H1 (cell line): ENCODE measurements at regions not wholly inside any gene's neighbourhood (a gene's known extent, or its start where the extent isn't known, plus 50 kb on each side); places are given as distances from the start of the nearest gene placed in this dataset.

Source experiments
- CTCF ChIA-PET: fragments of 300-600 bp; sonication (Branson Sonifier 250); formaldehyde crosslinking; loops from one replicate; lab custom pipeline; 2021; ENCODE audit not compliant: partially characterized antibody; lab: Charles Lee
- POLR2A ChIA-PET: fragments of 300-600 bp; sonication (Branson Sonifier 250); formaldehyde crosslinking; loops from one replicate; lab custom pipeline; 2021; ENCODE audit warnings: inconsistent platforms; ENCODE audit not compliant: partially characterized antibody; lab: Charles Lee
- DNase-seq, 2 experiments: peaks; one replicate each; pipeline versions ENCODE4 v3.0.0 to v3.0.0-alpha.2; 2010 to 2022; ENCODE audit warnings: low spot score in 2 of 2, low read depth in 1 of 2, mixed read lengths in 1 of 2
- FAIRE-seq: peaks from 2 replicates; lab custom pipeline; 2011; peaks lifted over from hg19 to GRCh38; lab: Jason Lieb, UNC
- H2AFZ ChIP-seq: 2 replicates; pipeline ENCODE4 v1.8.1; 2012; ENCODE audit warnings: low read length, inconsistent platforms
- H2AK5ac ChIP-seq: 2 replicates; pipeline ENCODE4 v1.6.1; 2013; ENCODE audit warnings: low read depth, low read length
- H2BK120ac ChIP-seq: replicated peaks from 2 replicates; pipeline ENCODE3; 2013; ENCODE audit warnings: low read depth, low read length, inconsistent platforms
- H2BK12ac ChIP-seq: 2 replicates; pipeline ENCODE4 v1.6.1; 2013; ENCODE audit warnings: low read depth, low read length
- H2BK15ac ChIP-seq: 2 replicates; pipeline ENCODE4 v1.6.1; 2013; ENCODE audit warnings: low read length
- H2BK20ac ChIP-seq: 2 replicates; pipeline ENCODE4 v1.6.1; 2013; ENCODE audit warnings: low read length
- H2BK5ac ChIP-seq: 2 replicates; pipeline ENCODE4 v1.6.1; 2013; ENCODE audit warnings: low read depth, low read length
- H3K14ac ChIP-seq: 2 replicates; pipeline ENCODE4 v1.6.1; 2013; ENCODE audit warnings: inconsistent platforms; ENCODE audit not compliant: insufficient read length
- H3K18ac ChIP-seq: 2 replicates; pipeline ENCODE4 v1.6.1; 2013; ENCODE audit warnings: low read length; ENCODE audit errors: extremely low read depth
- H3K23ac ChIP-seq: 2 replicates; pipeline ENCODE4 v1.6.1; 2013; ENCODE audit warnings: inconsistent platforms; ENCODE audit not compliant: insufficient read length
- H3K23me2 ChIP-seq: 2 replicates; pipeline ENCODE4 v1.6.1; 2013; ENCODE audit warnings: low read depth, low read length
- H3K27ac ChIP-seq: 2 replicates; pipeline ENCODE4 v1.6.1; 2011; ENCODE audit warnings: low read depth, low read length, inconsistent platforms
- H3K27me3 ChIP-seq, 4 experiments: replicated peaks in 1 of 4; 1 replicate in 1 of 4; 2 replicates in 3 of 4; pipeline versions ENCODE4 v1.6.1 to v1.8.1; 2011 to 2013; ENCODE audit warnings: low read length in 3 of 4, mild to moderate bottlenecking in 3 of 4, inconsistent platforms in 2 of 4, mixed read lengths in 2 of 4, moderate library complexity in 1 of 4; ENCODE audit not compliant: control insufficient read depth in 3 of 4, insufficient read depth in 3 of 4; ENCODE audit errors: extremely low read depth in 1 of 4
- H3K36me3 ChIP-seq, 4 experiments: 2 replicates each; pipeline versions ENCODE4 v1.6.1 to v1.8.1; 2011 to 2013; ENCODE audit warnings: mild to moderate bottlenecking in 4 of 4, low read length in 3 of 4, moderate library complexity in 2 of 4, control low read depth in 1 of 4, inconsistent platforms in 1 of 4; ENCODE audit not compliant: insufficient read depth in 4 of 4, control insufficient read depth in 2 of 4
- H3K4ac ChIP-seq: replicated peaks from 2 replicates; pipeline ENCODE3; 2013; ENCODE audit warnings: low read length, low read depth, mixed read lengths, inconsistent platforms; ENCODE audit not compliant: insufficient read length
- H3K4me1 ChIP-seq, 4 experiments: replicated peaks in 1 of 4; 1 replicate in 1 of 4; 2 replicates in 3 of 4; pipeline versions ENCODE4 v1.6.1 to v1.8.1; 2011 to 2013; ENCODE audit warnings: low read length in 3 of 4, inconsistent platforms in 2 of 4, mixed read lengths in 1 of 4; ENCODE audit not compliant: insufficient read depth in 4 of 4, control insufficient read depth in 3 of 4
- H3K4me2 ChIP-seq, 2 experiments: 2 replicates each; pipeline versions ENCODE4 v1.6.1 to v1.8.1; 2011 to 2013; ENCODE audit warnings: low read depth in 2 of 2, low read length in 2 of 2, control low read depth in 1 of 2, inconsistent platforms in 1 of 2, mild to moderate bottlenecking in 1 of 2; ENCODE audit not compliant: insufficient read depth in 1 of 2
- H3K4me3 ChIP-seq, 4 experiments: fragments of 200-600, 300-600 bp in 1 of 4; sonication (generic), shearing (Covaris generic), sonication (Bioruptor Twin) in 1 of 4; 2 replicates each; pipeline versions ENCODE4 v1.5.1 to v1.8.1; 2011 to 2016; ENCODE audit warnings: low read length in 4 of 4, low read depth in 3 of 4, control low read depth in 2 of 4, inconsistent platforms in 2 of 4, mild to moderate bottlenecking in 2 of 4, mixed read lengths in 1 of 4, moderate library complexity in 1 of 4; ENCODE audit not compliant: insufficient read depth in 2 of 4; ENCODE audit errors: extremely low read depth in 1 of 4
- H3K56ac ChIP-seq: replicated peaks from 2 replicates; pipeline ENCODE3; 2013; ENCODE audit warnings: low read depth, mild to moderate bottlenecking, mixed read lengths, low read length, inconsistent platforms; ENCODE audit not compliant: insufficient read length
- H3K79me1 ChIP-seq: 2 replicates; pipeline ENCODE4 v1.6.1; 2013; ENCODE audit warnings: low read depth, low read length, control low read depth
- H3K79me2 ChIP-seq, 2 experiments: 2 replicates each; pipeline versions ENCODE4 v1.6.1 to v1.8.1; 2012 to 2013; ENCODE audit warnings: low read length in 2 of 2, mild to moderate bottlenecking in 2 of 2, inconsistent platforms in 1 of 2; ENCODE audit not compliant: insufficient read depth in 2 of 2, control insufficient read depth in 1 of 2
- H3K9ac ChIP-seq, 4 experiments: replicated peaks in 1 of 4; 1 replicate in 1 of 4; 2 replicates in 3 of 4; pipeline versions ENCODE4 v1.6.1 to v1.8.1; 2011 to 2013; ENCODE audit warnings: low read depth in 3 of 4, low read length in 3 of 4, control low read depth in 2 of 4, mild to moderate bottlenecking in 2 of 4, moderate library complexity in 2 of 4, inconsistent platforms in 1 of 4; ENCODE audit errors: extremely low read depth in 1 of 4
- H3K9me3 ChIP-seq, 2 experiments: 2 replicates each; pipeline versions ENCODE4 v1.6.1 to v1.8.1; 2012 to 2013; ENCODE audit warnings: mild to moderate bottlenecking in 2 of 2, moderate library complexity in 2 of 2, control low read depth in 1 of 2, inconsistent platforms in 1 of 2, low read depth in 1 of 2, low read length in 1 of 2, mixed read lengths in 1 of 2; ENCODE audit not compliant: insufficient read depth in 2 of 2
- H4K20me1 ChIP-seq, 2 experiments: replicated peaks in 1 of 2; 2 replicates each; pipeline versions ENCODE3 to v1.8.1; 2011 to 2013; ENCODE audit warnings: inconsistent platforms in 2 of 2, low read length in 2 of 2, mild to moderate bottlenecking in 1 of 2; ENCODE audit not compliant: insufficient read depth in 2 of 2, control insufficient read depth in 1 of 2
- H4K5ac ChIP-seq: 2 replicates; pipeline ENCODE4 v1.6.1; 2013; ENCODE audit warnings: low read length, low read depth, mixed read lengths, inconsistent platforms; ENCODE audit not compliant: insufficient read length
- H4K8ac ChIP-seq: 2 replicates; pipeline ENCODE4 v1.8.0; 2013; ENCODE audit warnings: mild to moderate bottlenecking, moderate library complexity, low read length, inconsistent platforms; ENCODE audit not compliant: insufficient read depth; ENCODE audit errors: extremely low read depth
- H4K91ac ChIP-seq: replicated peaks from 2 replicates; pipeline ENCODE3; 2013; ENCODE audit warnings: low read length, mixed read lengths, inconsistent platforms; ENCODE audit not compliant: insufficient read length
- BACH1 ChIP-seq: IDR thresholded peaks from 2 replicates; pipeline ENCODE4 v1.6.1; 2012; ENCODE audit warnings: low read length, improper control_type of control experiment
- PHF8 ChIP-seq: fragments of 200-600 bp; sonication (generic); conservative IDR thresholded peaks from 2 replicates; pipeline ENCODE4 v1.7.1; 2012; ENCODE audit warnings: low read depth, mild to moderate bottlenecking, inconsistent platforms, low read length, moderate library complexity
- SUZ12 ChIP-seq: fragments of 200-600 bp; sonication (generic); IDR thresholded peaks from 2 replicates; pipeline ENCODE4 v1.6.1; 2012; ENCODE audit warnings: mild to moderate bottlenecking, inconsistent platforms, low read length, moderate library complexity, mixed read lengths
- WGBS, 2 experiments: shearing (Covaris generic) in 1 of 2; methylation state at CpG; one replicate each; pipeline versions ENCODE4 v1.1.6 to v1.1.7; 2013 to 2015; ENCODE audit warnings: low lambda C conversion rate in 2 of 2, mixed read lengths in 2 of 2, inconsistent platforms in 1 of 2, low coverage in 1 of 2, missing lambda C conversion rate in 1 of 2; ENCODE audit not compliant: insufficient replicate concordance in 2 of 2, insufficient coverage in 1 of 2, insufficient read length in 1 of 2; ENCODE audit errors: extremely low coverage in 1 of 2, missing lambda C conversion rate in 1 of 2; 5-methylcytosine and 5-hydroxymethylcytosine counted together
- TF ChIP-seq, protein P1 (sequence below): IDR thresholded peaks from 2 replicates; pipeline ENCODE4 v1.6.1; 2011; ENCODE audit warnings: low read depth, mild to moderate bottlenecking, low read length; ENCODE audit not compliant: insufficient read depth

GRCh38 chr6:140397106-140397505, 1022.7 kb upstream of the CITED2 start:
- H3K23ac ChIP-seq = no peak overlapping the region
- no peak overlapping the region for H3K14ac ChIP-seq
- H2BK20ac ChIP-seq = no peak overlapping the region
- no peak overlapping the region for H2BK5ac ChIP-seq
- no peak overlapping the region for H3K9ac ChIP-seq
- TF ChIP-seq SUZ12 = no peak
- TF ChIP-seq PHF8 = no peak
- TF ChIP-seq, protein P1, sequence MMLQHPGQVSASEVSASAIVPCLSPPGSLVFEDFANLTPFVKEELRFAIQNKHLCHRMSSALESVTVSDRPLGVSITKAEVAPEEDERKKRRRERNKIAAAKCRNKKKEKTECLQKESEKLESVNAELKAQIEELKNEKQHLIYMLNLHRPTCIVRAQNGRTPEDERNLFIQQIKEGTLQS = no peak
- TF ChIP-seq BACH1 = no peak
- ChIA-PET POLR2A (no interaction called here), CTCF (interaction anchor here (0.6 kb wide), 1 partner anchor 167 kb away, joined by 3 read pairs; no protein-coding TSS in a partner anchor)
- H4K5ac ChIP-seq = no peak overlapping the region
- no peaks in the 10 kb centered on the region for H3K79me1 ChIP-seq
- H2BK120ac ChIP-seq = no peak overlapping the region
- H4K20me1 ChIP-seq = no peaks in the 10 kb centered on the region
- H3K4me3 ChIP-seq = no peak overlapping the region
- H3K36me3 ChIP-seq = no peaks in the 10 kb centered on the region
- H4K8ac ChIP-seq = no peak overlapping the region
- H2AFZ ChIP-seq = no peak overlapping the region
- no peak overlapping the region for H3K4ac ChIP-seq
- no peak for DNase-seq
- no peak overlapping the region for H4K91ac ChIP-seq
- whole genome bisulfite sequencing, 2 experiments = 86% methylated on average over 1 of the region's 1 CpG; no CpG with 5 or more reads in 1 of the 2 experiments
- H3K23me2 ChIP-seq = no peaks in the 10 kb centered on the region
- no peak overlapping the region for H3K56ac ChIP-seq
- H3K4me2 ChIP-seq = no peak overlapping the region
- no peaks in the 10 kb centered on the region for H3K27me3 ChIP-seq
- no peak overlapping the region for H2AK5ac ChIP-seq
- no peaks in the 10 kb centered on the region for H3K4me1 ChIP-seq
- H3K27ac ChIP-seq = no peak overlapping the region
- H3K18ac ChIP-seq = no peak overlapping the region
- H3K9me3 ChIP-seq = no peaks in the 10 kb centered on the region
- H2BK15ac ChIP-seq = no peak overlapping the region
- H2BK12ac ChIP-seq = no peak overlapping the region
- no peak for FAIRE-seq
- no peaks in the 10 kb centered on the region for H3K79me2 ChIP-seq
